ENCODE measurements at regions not wholly inside any gene's neighbourhood (a gene's known extent, or its start where the extent isn't known, plus 50 kb on each side); places are given as distances from the start of the nearest gene placed in this dataset.

DNA sequence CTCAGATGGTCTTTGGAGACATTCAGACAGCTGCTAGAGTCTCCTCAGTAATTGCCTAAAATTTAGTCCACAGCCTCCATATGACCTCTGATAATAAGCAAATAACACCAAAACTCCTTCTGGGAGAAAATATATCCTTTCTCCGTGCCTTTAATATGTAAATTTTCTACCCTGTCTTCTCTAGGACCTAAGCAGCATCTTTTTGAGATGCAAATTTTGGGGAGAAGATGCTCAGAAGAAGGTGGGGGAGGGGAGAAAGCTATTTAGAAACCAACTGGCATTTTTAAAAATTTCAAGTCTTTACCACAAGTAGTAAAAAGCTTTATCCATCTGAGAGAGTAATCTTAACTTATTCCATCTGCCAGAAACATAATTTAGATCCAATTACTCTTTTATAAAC is 91.8 kb upstream of the KCNK12 start:
- FAIRE-seq, result no peak
- TF ChIP-seq, protein P1, sequence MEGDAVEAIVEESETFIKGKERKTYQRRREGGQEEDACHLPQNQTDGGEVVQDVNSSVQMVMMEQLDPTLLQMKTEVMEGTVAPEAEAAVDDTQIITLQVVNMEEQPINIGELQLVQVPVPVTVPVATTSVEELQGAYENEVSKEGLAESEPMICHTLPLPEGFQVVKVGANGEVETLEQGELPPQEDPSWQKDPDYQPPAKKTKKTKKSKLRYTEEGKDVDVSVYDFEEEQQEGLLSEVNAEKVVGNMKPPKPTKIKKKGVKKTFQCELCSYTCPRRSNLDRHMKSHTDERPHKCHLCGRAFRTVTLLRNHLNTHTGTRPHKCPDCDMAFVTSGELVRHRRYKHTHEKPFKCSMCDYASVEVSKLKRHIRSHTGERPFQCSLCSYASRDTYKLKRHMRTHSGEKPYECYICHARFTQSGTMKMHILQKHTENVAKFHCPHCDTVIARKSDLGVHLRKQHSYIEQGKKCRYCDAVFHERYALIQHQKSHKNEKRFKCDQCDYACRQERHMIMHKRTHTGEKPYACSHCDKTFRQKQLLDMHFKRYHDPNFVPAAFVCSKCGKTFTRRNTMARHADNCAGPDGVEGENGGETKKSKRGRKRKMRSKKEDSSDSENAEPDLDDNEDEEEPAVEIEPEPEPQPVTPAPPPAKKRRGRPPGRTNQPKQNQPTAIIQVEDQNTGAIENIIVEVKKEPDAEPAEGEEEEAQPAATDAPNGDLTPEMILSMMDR (IDR thresholded peaks at IDR 0.05; ENCODE audit: insufficient read depth, missing control alignments), result no peak
- no peak for DNase-seq (ENCODE audit: insufficient read length, low spot score)

DNA sequence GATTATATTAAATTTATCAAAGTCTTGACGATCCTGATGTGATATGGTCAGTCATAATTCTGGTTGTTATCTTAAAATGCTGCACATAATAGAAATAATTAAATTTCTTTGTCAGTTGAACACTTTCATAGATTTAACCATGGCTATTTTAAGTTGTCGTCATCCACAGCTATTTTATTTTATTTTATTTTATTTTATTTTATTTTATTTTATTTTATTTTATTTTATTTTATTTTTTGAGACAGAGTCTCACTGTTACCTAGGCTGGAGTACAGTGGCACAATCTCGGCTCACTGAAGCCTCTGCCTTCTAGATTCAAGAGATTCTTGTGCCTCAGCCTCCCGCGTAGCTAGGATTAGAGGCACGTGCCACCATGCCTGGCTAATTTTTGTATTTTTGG is 90.5 kb upstream of the KCNK12 start:
- TF ChIP-seq, protein P1 (IDR thresholded peaks at IDR 0.05; ENCODE audit: insufficient read depth, missing control alignments), result no peak
- DNase-seq (ENCODE audit: insufficient read length, low spot score) (no peak), FAIRE-seq (no peak)

DNA sequence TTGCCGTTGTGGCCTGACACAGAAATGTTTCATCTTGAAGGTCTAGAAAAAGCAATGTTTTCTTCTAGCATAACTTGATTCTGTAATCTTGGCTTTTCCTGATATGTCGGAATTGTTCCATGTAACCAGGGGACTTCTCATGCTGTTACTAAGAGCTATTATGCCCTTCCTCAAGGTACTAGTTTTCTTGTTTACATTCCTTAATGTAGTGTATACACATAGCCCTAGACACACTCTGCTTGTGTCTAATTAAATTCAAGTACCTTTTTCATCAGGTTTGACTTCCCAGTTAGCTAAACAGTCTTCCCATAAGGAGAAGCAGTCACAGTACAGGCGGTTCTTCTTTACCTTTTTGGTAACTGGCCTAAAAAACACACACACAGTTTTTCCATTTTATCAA is 89.4 kb upstream of the KCNK12 start:
- TF ChIP-seq, protein P1 (IDR thresholded peaks at IDR 0.05; ENCODE audit: insufficient read depth, missing control alignments), result no peak
- DNase-seq (ENCODE audit: insufficient read length, low spot score) (no peak), FAIRE-seq (no peak)

- TF ChIP-seq, protein P1 (IDR thresholded peaks at IDR 0.05; ENCODE audit: insufficient read depth, missing control alignments), result no peak
- no peak for FAIRE-seq
- DNase-seq (ENCODE audit: insufficient read length, low spot score), result no peak
Observed at GRCh38 chr2:47658646-47659320, 88.0 kb upstream of the KCNK12 start.

- FAIRE-seq, result no peak
- TF ChIP-seq, protein P1 (IDR thresholded peaks at IDR 0.05; ENCODE audit: insufficient read depth, missing control alignments), result no peak
- DNase-seq (ENCODE audit: insufficient read length, low spot score), result no peak
Observed at GRCh38 chr2:47657886-47658489, 87.2 kb upstream of the KCNK12 start.

DNA sequence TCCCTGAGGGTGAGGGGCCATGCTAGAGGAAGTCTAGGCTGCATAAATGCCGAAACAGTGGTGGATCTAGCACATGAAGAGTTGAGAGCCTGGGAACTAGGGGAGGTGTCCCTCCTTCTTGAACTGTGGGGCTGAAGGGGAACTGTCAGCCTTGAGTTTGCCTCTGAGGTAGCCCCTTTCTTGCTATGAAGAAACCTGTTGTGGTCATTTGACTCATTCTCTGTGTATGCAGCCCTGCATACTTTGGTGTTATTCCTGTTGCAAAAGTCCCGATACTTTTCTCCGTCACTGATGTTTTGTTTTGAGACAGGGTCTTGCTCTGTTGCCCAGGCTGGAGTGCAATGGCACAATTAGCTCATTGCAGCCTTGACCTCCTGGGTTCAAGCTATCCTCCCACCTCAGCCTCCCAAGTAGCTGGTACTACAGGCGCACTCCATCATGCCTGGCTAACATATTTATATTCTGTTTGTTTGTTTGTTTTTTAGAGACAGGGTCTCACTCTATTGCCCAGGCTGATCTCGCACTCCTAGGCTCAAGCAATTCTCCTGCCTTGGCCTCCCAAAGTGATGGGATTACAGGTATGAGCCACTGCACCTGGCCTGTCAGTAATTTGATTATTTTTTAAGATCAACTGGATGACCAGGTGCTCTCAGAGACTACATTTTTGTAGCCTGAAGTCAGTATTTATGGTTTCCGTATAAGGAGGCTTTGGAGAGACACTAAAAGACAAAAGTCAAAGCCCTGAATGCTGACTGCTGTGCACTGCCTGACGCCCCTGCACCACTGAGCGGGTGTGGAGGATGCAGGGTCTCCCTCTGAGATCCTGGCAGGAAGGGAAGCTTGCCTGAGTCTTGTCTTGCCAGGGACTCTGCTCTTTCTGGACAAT is 86.2 kb upstream of the KCNK12 start:
- TF ChIP-seq, protein P1 (IDR thresholded peaks at IDR 0.05; ENCODE audit: insufficient read depth, missing control alignments), result no peak
- FAIRE-seq, result no peak

More for the DNA sequence above, 86.2 kb upstream of the KCNK12 start:
- DNase-seq (ENCODE audit: insufficient read length, low spot score), result no peak

Data from D721Med (cell line).